OCI-LY3 (cell line): ENCODE measurements at regions not wholly inside any gene's neighbourhood (a gene's known extent, or its start where the extent isn't known, plus 50 kb on each side); places are given as distances from the start of the nearest gene placed in this dataset.

Experiments
- H2AFZ ChIP-seq: fragments of 200-600, 300-600 bp; shearing (Covaris generic); 2 replicates; pipeline ENCODE4 v1.6.0; 2014; ENCODE audit warnings: antibody characterized with exemption, low read depth, low read length
- H3K27ac ChIP-seq: fragments of 200-600, 300-600 bp; sonication (generic); 2 replicates; pipeline ENCODE4 v1.5.1; 2014; ENCODE audit warnings: mild to moderate bottlenecking, low read length, moderate library complexity, mixed read lengths
- H3K27me3 ChIP-seq: fragments of 200-600, 300-600 bp; sonication (generic); 2 replicates; pipeline ENCODE4 v1.6.1; 2014; ENCODE audit warnings: low read depth, low read length, mixed read lengths
- H3K36me3 ChIP-seq: fragments of 200-600, 300-600 bp; sonication (generic); replicated peaks from 2 replicates; pipeline ENCODE3; 2014; ENCODE audit warnings: low read depth, low read length, mixed read lengths
- H3K4me1 ChIP-seq: fragments of 300-600, 200-600 bp; sonication (generic); 2 replicates; pipeline ENCODE4 v1.6.1; 2014; ENCODE audit warnings: low read length, mixed read lengths
- H3K4me2 ChIP-seq: fragments of 200-600, 300-600 bp; sonication (generic); 2 replicates; pipeline ENCODE4 v1.6.1; 2014; ENCODE audit warnings: low read length, mixed read lengths
- H3K4me3 ChIP-seq: fragments of 300-600, 200-600 bp; sonication (generic); 2 replicates; pipeline ENCODE4 v1.5.1; 2014; ENCODE audit warnings: antibody characterized with exemption, mild to moderate bottlenecking, low read length, moderate library complexity
- H3K79me2 ChIP-seq: fragments of 300-600, 200-600 bp; shearing (Covaris generic); 2 replicates; pipeline ENCODE4 v1.6.1; 2014; ENCODE audit warnings: mild to moderate bottlenecking, low read length, mixed read lengths
- H3K9ac ChIP-seq: fragments of 300-600, 200-600 bp; shearing (Covaris generic); 2 replicates; pipeline ENCODE4 v1.6.0; 2014; ENCODE audit warnings: mild to moderate bottlenecking, low read length, moderate library complexity
- H3K9me3 ChIP-seq: fragments of 200-600, 300-600 bp; shearing (Covaris generic); 2 replicates; pipeline ENCODE4 v1.6.1; 2014; ENCODE audit warnings: low read length, mixed read lengths; ENCODE audit not compliant: insufficient read depth
- H4K20me1 ChIP-seq: fragments of 200-600, 300-600 bp; sonication (generic); 2 replicates; pipeline ENCODE4 v1.6.1; 2016; ENCODE audit warnings: low read length, mixed read lengths; ENCODE audit not compliant: insufficient read depth
- CTCF ChIP-seq: fragments of 200-600, 300-600 bp; sonication (generic); IDR thresholded peaks from 2 replicates; pipeline ENCODE4 v1.5.1; 2014; ENCODE audit warnings: antibody characterized with exemption, low read length, low read depth
- EZH2phosphoT487 ChIP-seq: fragments of 200-600 bp; shearing (Covaris generic); IDR thresholded peaks from 2 replicates; pipeline ENCODE4 v1.6.1; 2018; ENCODE audit warnings: antibody characterized with exemption, mixed run types, low read depth

- Histone ChIP-seq H3K9me3 (no peaks in the 10 kb centered on the region), H4K20me1 (no peaks in the 10 kb centered on the region), H3K4me1 (no peaks in the 10 kb centered on the region), H3K9ac (no peak overlapping the region), H3K27ac (no peak overlapping the region), H3K36me3 (no peaks in the 10 kb centered on the region), H3K79me2 (no peaks in the 10 kb centered on the region), H3K4me3 (no peak overlapping the region), H2AFZ (no peak overlapping the region), H3K4me2 (no peak overlapping the region), H3K27me3 (no peaks in the 10 kb centered on the region)
- no peak for TF ChIP-seq CTCF
- no peak for TF ChIP-seq EZH2phosphoT487
These were observed 532.6 kb downstream of the TNS3 start for GRCh38 chr7:47049234-47049774.

- no peaks in the 10 kb centered on the region for H3K36me3 ChIP-seq
- H3K4me1 ChIP-seq, result no peaks in the 10 kb centered on the region
- H3K27ac ChIP-seq, result no peak overlapping the region
- no peaks in the 10 kb centered on the region for H4K20me1 ChIP-seq
- TF ChIP-seq EZH2phosphoT487 (no peak), CTCF (no peak)
- H3K9ac ChIP-seq, result no peak overlapping the region
- H3K27me3 ChIP-seq, result no peaks in the 10 kb centered on the region
- no peaks in the 10 kb centered on the region for H3K79me2 ChIP-seq
- no peak overlapping the region for H3K4me2 ChIP-seq
- no peaks in the 10 kb centered on the region for H3K9me3 ChIP-seq
- no peak overlapping the region for H2AFZ ChIP-seq
- H3K4me3 ChIP-seq, result no peak overlapping the region
These were observed 534.5 kb downstream of the TNS3 start for GRCh38 chr7:47047384-47047783.

- Histone ChIP-seq H3K36me3 (no peaks in the 10 kb centered on the region), H3K79me2 (no peaks in the 10 kb centered on the region), H3K27ac (no peak overlapping the region), H3K4me2 (no peak overlapping the region), H3K4me3 (no peak overlapping the region), H2AFZ (no peak overlapping the region), H3K9me3 (no peaks in the 10 kb centered on the region), H3K4me1 (no peaks in the 10 kb centered on the region), H3K27me3 (no peaks in the 10 kb centered on the region), H3K9ac (no peak overlapping the region), H4K20me1 (no peaks in the 10 kb centered on the region)
- TF ChIP-seq EZH2phosphoT487 (no peak), CTCF (no peak)
These were observed 535.0 kb downstream of the TNS3 start for GRCh38 chr7:47046949-47047348.

- Histone ChIP-seq H4K20me1 (no peaks in the 10 kb centered on the region), H2AFZ (no peak overlapping the region), H3K9ac (no peak overlapping the region), H3K79me2 (no peaks in the 10 kb centered on the region), H3K4me2 (no peak overlapping the region), H3K36me3 (no peaks in the 10 kb centered on the region), H3K4me3 (no peak overlapping the region), H3K27ac (no peak overlapping the region), H3K27me3 (no peaks in the 10 kb centered on the region), H3K9me3 (no peaks in the 10 kb centered on the region), H3K4me1 (no peaks in the 10 kb centered on the region)
- TF ChIP-seq CTCF, result no peak
- TF ChIP-seq EZH2phosphoT487, result no peak
These were observed 536.5 kb downstream of the TNS3 start for GRCh38 chr7:47045207-47046051.
